GM12875 (cell line): ENCODE measurements at regions not wholly inside any gene's neighbourhood (a gene's known extent, or its start where the extent isn't known, plus 50 kb on each side); places are given as distances from the start of the nearest gene placed in this dataset.

Source experiments
- H3K4me3 ChIP-seq: one replicate; pipeline ENCODE4 v1.5.1; 2011; ENCODE audit warnings: low read depth, low read length, control low read depth
- TF ChIP-seq, protein P1 (sequence below): IDR thresholded peaks from 2 replicates; pipeline ENCODE4 v1.5.1; 2011; ENCODE audit warnings: low read depth, mild to moderate bottlenecking, control low read depth, inconsistent platforms, low read length, moderate library complexity, borderline replicate concordance; ENCODE audit not compliant: insufficient read depth

DNA sequence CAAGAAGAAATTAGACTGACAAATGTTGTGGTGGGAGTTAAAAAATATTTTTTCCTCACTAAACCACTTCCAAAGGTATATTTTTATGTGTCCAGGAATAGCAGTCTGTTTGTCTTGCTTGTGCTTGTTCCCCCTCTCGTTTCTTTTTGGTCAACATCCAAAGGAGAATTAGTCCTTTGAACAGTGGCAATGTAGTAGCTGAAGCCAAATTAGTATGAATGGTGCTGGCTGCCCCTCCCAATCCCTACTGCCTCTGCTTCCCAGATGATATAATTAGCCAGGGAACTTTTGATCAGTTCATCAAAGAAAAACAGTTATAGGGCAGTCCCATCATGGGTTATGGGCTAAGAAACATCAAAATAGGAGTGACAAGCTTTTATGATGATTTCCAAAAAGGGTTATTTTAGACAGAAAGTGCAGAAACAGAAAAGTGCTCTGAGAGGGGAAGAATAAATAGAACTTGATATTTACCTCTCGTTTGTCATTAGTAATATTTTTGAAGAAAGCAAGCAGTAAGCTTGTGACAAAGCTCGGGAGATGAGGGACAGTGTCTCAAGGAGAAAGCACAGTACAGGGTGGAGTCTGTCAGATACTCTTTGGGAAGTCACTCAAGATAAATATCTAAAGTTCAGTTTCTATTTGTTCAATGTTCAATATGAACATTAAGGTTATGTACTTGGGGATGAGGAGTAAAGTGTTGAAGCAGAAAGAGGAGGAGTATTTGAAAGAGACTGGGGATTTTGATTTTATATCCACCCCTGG is 239.1 kb downstream of the HLX start:
- TF ChIP-seq, protein P1, sequence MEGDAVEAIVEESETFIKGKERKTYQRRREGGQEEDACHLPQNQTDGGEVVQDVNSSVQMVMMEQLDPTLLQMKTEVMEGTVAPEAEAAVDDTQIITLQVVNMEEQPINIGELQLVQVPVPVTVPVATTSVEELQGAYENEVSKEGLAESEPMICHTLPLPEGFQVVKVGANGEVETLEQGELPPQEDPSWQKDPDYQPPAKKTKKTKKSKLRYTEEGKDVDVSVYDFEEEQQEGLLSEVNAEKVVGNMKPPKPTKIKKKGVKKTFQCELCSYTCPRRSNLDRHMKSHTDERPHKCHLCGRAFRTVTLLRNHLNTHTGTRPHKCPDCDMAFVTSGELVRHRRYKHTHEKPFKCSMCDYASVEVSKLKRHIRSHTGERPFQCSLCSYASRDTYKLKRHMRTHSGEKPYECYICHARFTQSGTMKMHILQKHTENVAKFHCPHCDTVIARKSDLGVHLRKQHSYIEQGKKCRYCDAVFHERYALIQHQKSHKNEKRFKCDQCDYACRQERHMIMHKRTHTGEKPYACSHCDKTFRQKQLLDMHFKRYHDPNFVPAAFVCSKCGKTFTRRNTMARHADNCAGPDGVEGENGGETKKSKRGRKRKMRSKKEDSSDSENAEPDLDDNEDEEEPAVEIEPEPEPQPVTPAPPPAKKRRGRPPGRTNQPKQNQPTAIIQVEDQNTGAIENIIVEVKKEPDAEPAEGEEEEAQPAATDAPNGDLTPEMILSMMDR, result no peak
- no peak overlapping the region for H3K4me3 ChIP-seq

- TF ChIP-seq, protein P1, result no peak
- H3K4me3 ChIP-seq, result no peak overlapping the region
These were observed 239.7 kb downstream of the HLX start for GRCh38 chr1:221118938-221119320.

DNA sequence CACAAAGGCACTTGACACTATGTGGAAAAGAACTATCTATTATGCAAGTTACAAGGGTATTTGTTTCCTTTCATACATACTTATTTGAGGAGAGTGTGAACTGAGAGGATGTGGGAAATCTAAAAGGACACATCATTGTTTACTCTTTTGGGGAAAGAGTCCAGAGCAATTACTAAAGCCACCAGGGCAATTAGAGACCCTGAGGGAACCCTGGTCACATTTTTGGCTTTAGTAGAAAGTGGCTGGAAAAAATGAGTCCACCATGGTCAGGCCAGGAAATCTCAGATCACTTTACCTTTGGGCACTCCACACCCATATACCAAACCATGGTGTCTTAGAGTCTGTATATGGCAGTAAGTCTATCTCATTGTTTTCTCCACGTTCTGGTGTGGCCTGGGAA is 243.3 kb downstream of the HLX start:
- TF ChIP-seq, protein P1, result no peak
- no peak overlapping the region for H3K4me3 ChIP-seq

DNA sequence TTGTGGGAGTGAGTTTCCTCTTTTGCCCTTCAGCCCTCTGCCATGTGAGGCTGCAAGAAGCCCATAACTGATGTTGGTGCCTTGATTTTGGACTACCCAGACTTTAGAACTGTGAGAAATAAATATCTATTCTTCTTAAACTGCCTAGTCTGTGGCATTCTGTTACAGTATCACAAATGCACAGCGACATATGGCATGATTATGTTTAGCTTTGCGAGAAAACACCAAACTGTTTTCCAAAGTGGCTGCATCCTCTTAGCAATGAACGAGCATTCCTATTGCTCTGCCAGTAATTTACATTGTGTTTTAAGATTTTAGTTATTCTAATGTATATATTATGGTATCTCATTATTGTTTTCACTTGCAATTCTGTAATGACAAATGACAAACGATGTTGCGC is 246.7 kb downstream of the HLX start:
- TF ChIP-seq, protein P1, result no peak
- no peak overlapping the region for H3K4me3 ChIP-seq

DNA sequence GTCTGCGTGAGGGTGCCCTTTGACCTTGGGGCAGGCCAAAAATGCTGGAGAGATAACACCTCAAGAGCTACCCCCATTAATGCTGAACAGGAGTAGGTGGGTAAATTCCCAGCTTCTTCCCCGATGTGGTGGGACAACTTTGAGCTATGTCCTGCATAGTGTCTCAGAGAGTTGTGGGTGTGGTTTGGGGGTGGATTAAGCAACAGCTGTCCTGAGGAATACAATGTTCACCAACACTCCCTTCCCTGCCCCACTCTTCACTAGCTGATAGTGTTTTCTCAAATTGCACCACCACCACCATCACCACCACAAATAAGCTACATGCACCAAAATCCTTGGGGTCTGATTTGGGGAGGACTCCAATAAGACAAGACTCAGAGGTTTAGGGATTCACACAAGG is 258.4 kb downstream of the HLX start:
- TF ChIP-seq, protein P1, result no peak
- no peak overlapping the region for H3K4me3 ChIP-seq

DNA sequence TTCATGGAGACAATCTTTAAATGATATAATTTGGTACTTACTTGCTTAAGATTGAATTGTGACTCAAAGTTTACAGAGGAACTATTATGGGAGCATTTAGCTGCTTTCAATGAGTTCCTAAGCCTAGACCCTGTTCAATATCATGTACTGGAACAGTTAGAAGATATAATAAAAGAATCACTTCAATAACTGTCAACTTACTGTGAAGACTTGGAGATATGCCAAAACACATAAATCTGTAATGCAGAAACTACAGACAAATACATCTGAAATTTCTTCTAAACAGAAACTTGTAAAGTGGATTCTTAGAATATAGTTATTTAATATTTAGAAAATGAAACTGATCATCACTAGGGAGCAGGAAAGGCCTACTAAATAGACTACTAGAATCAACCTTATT is 259.3 kb downstream of the HLX start:
- no peak overlapping the region for H3K4me3 ChIP-seq
- TF ChIP-seq, protein P1, result no peak

- TF ChIP-seq, protein P1, result no peak
- no peak overlapping the region for H3K4me3 ChIP-seq
These were observed 260.7 kb downstream of the HLX start for GRCh38 chr1:221139991-221140390.
